Fibroblast of lung (primary cell): ENCODE measurements at regions not wholly inside any gene's neighbourhood (a gene's known extent, or its start where the extent isn't known, plus 50 kb on each side); places are given as distances from the start of the nearest gene placed in this dataset.

ENCODE experiments used
- DNase-seq, 2 donors: peaks; one replicate each; pipeline versions ENCODE4 v3.0.0 to v3.0.0-alpha.2; 2010; ENCODE audit warnings: low read depth in 2 of 2
- H2AFZ ChIP-seq: 2 replicates; pipeline ENCODE4 v1.5.1; 2012; ENCODE audit warnings: low read length, control low read depth, inconsistent platforms
- H3K27ac ChIP-seq: 2 replicates; pipeline ENCODE4 v1.5.1; 2011; ENCODE audit warnings: low read length, control low read depth; ENCODE audit not compliant: insufficient read depth
- H3K27me3 ChIP-seq: 2 replicates; pipeline ENCODE4 v1.5.1; 2011; ENCODE audit warnings: mild to moderate bottlenecking, low read length; ENCODE audit not compliant: control insufficient read depth, insufficient read depth
- H3K36me3 ChIP-seq: 2 replicates; pipeline ENCODE4 v1.5.1; 2011; ENCODE audit warnings: low read length; ENCODE audit not compliant: control insufficient read depth, insufficient read depth
- H3K4me1 ChIP-seq: 2 replicates; pipeline ENCODE4 v1.5.1; 2011; ENCODE audit warnings: low read length; ENCODE audit not compliant: control insufficient read depth, insufficient read depth; ENCODE audit errors: extremely low read depth
- H3K4me2 ChIP-seq: 2 replicates; pipeline ENCODE4 v1.5.1; 2011; ENCODE audit warnings: low read length, control low read depth; ENCODE audit not compliant: insufficient read depth; ENCODE audit errors: extremely low read depth
- H3K4me3 ChIP-seq, 4 experiments: fragments of 200-600 bp in 1 of 4; sonication (generic) in 1 of 4; replicated peaks in 1 of 4; 2 replicates each; pipeline ENCODE4 v1.5.1; 2011 to 2016; ENCODE audit warnings: low read length in 4 of 4, low read depth in 3 of 4, mild to moderate bottlenecking in 3 of 4, control low read depth in 2 of 4, inconsistent platforms in 1 of 4, mixed read lengths in 1 of 4; ENCODE audit not compliant: insufficient read depth in 1 of 4; ENCODE audit errors: control extremely low read depth in 1 of 4
- H3K79me2 ChIP-seq: 2 replicates; pipeline ENCODE4 v1.5.1; 2012; ENCODE audit warnings: mild to moderate bottlenecking, low read length, inconsistent platforms; ENCODE audit not compliant: control insufficient read depth, insufficient read depth
- H3K9ac ChIP-seq: 2 replicates; pipeline ENCODE4 v1.5.1; 2011; ENCODE audit warnings: mild to moderate bottlenecking, low read length, control low read depth; ENCODE audit not compliant: insufficient read depth
- H3K9me3 ChIP-seq: 2 replicates; pipeline ENCODE4 v1.5.1; 2012; ENCODE audit warnings: low read depth, low read length; ENCODE audit not compliant: control insufficient read depth, insufficient read depth
- H4K20me1 ChIP-seq: 2 replicates; pipeline ENCODE4 v1.5.1; 2011; ENCODE audit warnings: low read length; ENCODE audit not compliant: control insufficient read depth, insufficient read depth; ENCODE audit errors: extremely low read depth
- EZH2 ChIP-seq: IDR thresholded peaks from 2 replicates; pipeline ENCODE4 v1.5.1; 2012; ENCODE audit warnings: low read length, control low read depth, mild to moderate bottlenecking; ENCODE audit errors: missing control alignments
- TF ChIP-seq, protein P1 (sequence below), 2 donors: IDR thresholded peaks in 1 of 2; conservative IDR thresholded peaks in 1 of 2; 1 replicate in 1 of 2; 2 replicates in 1 of 2; pipeline ENCODE4 v1.5.1; 2011 to 2012; ENCODE audit warnings: low read length in 2 of 2, control low read depth in 1 of 2, inconsistent platforms in 1 of 2, low read depth in 1 of 2, mild to moderate bottlenecking in 1 of 2

DNA sequence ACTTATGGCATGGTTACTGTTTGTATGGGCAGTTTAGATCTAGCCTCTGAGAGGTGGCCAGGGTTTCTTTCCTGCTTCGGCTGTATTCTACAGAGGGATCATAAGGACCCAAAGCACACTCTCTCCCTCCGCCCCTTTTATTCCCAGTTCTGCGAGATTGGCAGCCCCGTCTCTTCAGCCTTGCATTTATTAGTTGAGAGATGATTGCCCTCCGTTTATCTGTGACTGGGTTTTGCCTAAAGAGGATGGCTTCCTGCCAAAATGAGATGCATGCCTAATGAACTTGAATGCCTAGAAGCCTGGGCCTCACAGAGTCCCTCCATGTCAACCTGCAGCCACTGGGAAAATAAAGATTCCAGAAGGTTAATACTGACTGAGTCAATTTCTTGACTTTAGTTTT lies 97.1 kb upstream of the CHL1 start:
- H4K20me1 ChIP-seq, result no peaks in the 10 kb centered on the region

DNA sequence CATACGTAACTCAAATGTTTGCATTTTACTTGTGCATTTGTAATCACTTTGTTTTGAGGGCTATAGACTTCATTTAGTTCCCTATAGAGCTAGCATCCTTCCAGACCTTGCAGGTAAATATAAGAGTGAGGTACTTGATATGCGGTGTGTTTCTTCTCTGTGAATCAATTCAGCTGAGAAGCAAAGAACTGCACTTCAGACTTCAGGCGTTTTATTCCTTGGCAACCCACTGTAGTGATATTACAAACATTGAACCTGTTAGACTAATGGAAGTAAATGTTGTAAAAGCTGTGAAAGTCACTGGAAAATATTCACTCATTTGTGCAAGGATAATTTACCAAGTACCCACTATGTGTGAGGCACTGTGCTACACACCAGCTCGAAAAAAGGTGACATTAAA lies 94.1 kb upstream of the CHL1 start:
- Histone ChIP-seq H3K27ac (no peak overlapping the region), H3K36me3 (no peaks in the 10 kb centered on the region), H3K4me2 (no peak overlapping the region), H3K9ac (no peak overlapping the region), H4K20me1 (no peaks in the 10 kb centered on the region), H2AFZ (no peak overlapping the region), H3K27me3 (no peaks in the 10 kb centered on the region), H3K4me3 (no peak overlapping the region), H3K79me2 (no peaks in the 10 kb centered on the region), H3K9me3 (no peaks in the 10 kb centered on the region), H3K4me1 (no peaks in the 10 kb centered on the region)
- no peak for TF ChIP-seq EZH2
- TF ChIP-seq, protein P1, sequence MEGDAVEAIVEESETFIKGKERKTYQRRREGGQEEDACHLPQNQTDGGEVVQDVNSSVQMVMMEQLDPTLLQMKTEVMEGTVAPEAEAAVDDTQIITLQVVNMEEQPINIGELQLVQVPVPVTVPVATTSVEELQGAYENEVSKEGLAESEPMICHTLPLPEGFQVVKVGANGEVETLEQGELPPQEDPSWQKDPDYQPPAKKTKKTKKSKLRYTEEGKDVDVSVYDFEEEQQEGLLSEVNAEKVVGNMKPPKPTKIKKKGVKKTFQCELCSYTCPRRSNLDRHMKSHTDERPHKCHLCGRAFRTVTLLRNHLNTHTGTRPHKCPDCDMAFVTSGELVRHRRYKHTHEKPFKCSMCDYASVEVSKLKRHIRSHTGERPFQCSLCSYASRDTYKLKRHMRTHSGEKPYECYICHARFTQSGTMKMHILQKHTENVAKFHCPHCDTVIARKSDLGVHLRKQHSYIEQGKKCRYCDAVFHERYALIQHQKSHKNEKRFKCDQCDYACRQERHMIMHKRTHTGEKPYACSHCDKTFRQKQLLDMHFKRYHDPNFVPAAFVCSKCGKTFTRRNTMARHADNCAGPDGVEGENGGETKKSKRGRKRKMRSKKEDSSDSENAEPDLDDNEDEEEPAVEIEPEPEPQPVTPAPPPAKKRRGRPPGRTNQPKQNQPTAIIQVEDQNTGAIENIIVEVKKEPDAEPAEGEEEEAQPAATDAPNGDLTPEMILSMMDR (conservative IDR thresholded peaks at IDR 0.05 in 1 of 2, IDR thresholded peaks at IDR 0.05 in 1 of 2; ENCODE audit: low read depth in 1 of 2, low read length in 2 of 2), result no peak
- no peak for DNase-seq

More for the DNA sequence above, 97.1 kb upstream of the CHL1 start:
- TF ChIP-seq, protein P1 (conservative IDR thresholded peaks at IDR 0.05 in 1 of 2, IDR thresholded peaks at IDR 0.05 in 1 of 2; ENCODE audit: low read depth in 1 of 2, low read length in 2 of 2), result no peak
- TF ChIP-seq EZH2, result no peak
- no peak overlapping the region for H3K4me2 ChIP-seq
- no peaks in the 10 kb centered on the region for H3K27me3 ChIP-seq
- H2AFZ ChIP-seq, result no peak overlapping the region
- DNase-seq, result no peak
- H3K27ac ChIP-seq, result no peak overlapping the region
- H3K9ac ChIP-seq, result no peak overlapping the region
- no peaks in the 10 kb centered on the region for H3K36me3 ChIP-seq
- no peaks in the 10 kb centered on the region for H3K79me2 ChIP-seq
- no peaks in the 10 kb centered on the region for H3K4me1 ChIP-seq
- no peaks in the 10 kb centered on the region for H3K9me3 ChIP-seq
- H3K4me3 ChIP-seq, result no peak overlapping the region

DNA sequence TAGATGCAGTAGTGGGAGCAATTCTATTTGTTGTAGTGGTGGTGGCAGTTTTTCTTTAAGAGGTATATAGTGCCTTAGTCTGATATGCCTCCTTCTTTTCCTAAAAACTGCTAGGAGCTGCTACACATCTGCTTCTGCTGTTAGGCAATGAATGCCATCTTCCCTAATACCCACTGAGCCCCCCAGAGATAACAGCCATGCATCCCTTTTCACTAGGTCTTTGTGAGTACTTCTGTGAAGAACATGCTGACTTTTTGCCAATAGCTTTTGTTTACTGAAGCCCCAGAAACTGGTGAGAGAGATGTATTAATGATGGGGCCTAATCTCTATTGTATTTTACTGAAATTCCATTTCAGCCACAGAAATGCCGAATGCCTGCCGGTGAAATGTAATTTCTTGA lies 92.6 kb upstream of the CHL1 start:
- H3K27ac ChIP-seq, result no peak overlapping the region
- DNase-seq, result no peak
- no peak overlapping the region for H2AFZ ChIP-seq
- H3K9ac ChIP-seq, result no peak overlapping the region
- no peaks in the 10 kb centered on the region for H3K27me3 ChIP-seq
- no peaks in the 10 kb centered on the region for H3K9me3 ChIP-seq
- no peaks in the 10 kb centered on the region for H3K4me1 ChIP-seq
- no peak overlapping the region for H3K4me3 ChIP-seq
- H3K4me2 ChIP-seq, result no peak overlapping the region
- TF ChIP-seq, protein P1 (conservative IDR thresholded peaks at IDR 0.05 in 1 of 2, IDR thresholded peaks at IDR 0.05 in 1 of 2; ENCODE audit: low read depth in 1 of 2, low read length in 2 of 2), result no peak
- TF ChIP-seq EZH2, result no peak
- no peaks in the 10 kb centered on the region for H3K36me3 ChIP-seq
- H4K20me1 ChIP-seq, result no peaks in the 10 kb centered on the region
- no peaks in the 10 kb centered on the region for H3K79me2 ChIP-seq
